ENCODE measurements at regions not wholly inside any gene's neighbourhood (a gene's known extent, or its start where the extent isn't known, plus 50 kb on each side); places are given as distances from the start of the nearest gene placed in this dataset.

GRCh38 chr4:107319386-107319785 is 283.3 kb upstream of the DKK2 start:
- Histone ChIP-seq H3K9me3 (ENCODE audit: control insufficient read depth in 2 of 2, low read length in 2 of 2) (peaks cover 0 to 4% of the 10 kb centered on the region in 2 donors), H3K27ac (ENCODE audit: low read length) (no peak overlapping the region), H3K4me3 (ENCODE audit: low read length in 2 of 2) (no peak overlapping the region), H3K4me1 (ENCODE audit: control insufficient read depth, insufficient read depth, low read length) (no peaks in the 10 kb centered on the region), H3K9ac (ENCODE audit: low read length in 2 of 2) (no peak overlapping the region), H3K36me3 (ENCODE audit: control insufficient read depth in 2 of 2, insufficient read depth in 2 of 2, low read length in 2 of 2) (no peaks in the 10 kb centered on the region), H3K27me3 (ENCODE audit: control insufficient read depth in 1 of 2, insufficient read depth in 2 of 2, low read length in 2 of 2) (no peaks in the 10 kb centered on the region)

GRCh38 chr4:107318078-107318477 is 282.0 kb upstream of the DKK2 start:
- Histone ChIP-seq H3K4me3 (ENCODE audit: low read length in 2 of 2) (no peak overlapping the region), H3K9ac (ENCODE audit: low read length in 2 of 2) (no peak overlapping the region), H3K4me1 (ENCODE audit: control insufficient read depth, insufficient read depth, low read length) (no peaks in the 10 kb centered on the region), H3K9me3 (ENCODE audit: control insufficient read depth in 2 of 2, low read length in 2 of 2) (peaks cover 0 to 1% of the 10 kb centered on the region in 2 donors), H3K27me3 (ENCODE audit: control insufficient read depth in 1 of 2, insufficient read depth in 2 of 2, low read length in 2 of 2) (no peaks in the 10 kb centered on the region), H3K36me3 (ENCODE audit: control insufficient read depth in 2 of 2, insufficient read depth in 2 of 2, low read length in 2 of 2) (no peaks in the 10 kb centered on the region), H3K27ac (ENCODE audit: low read length) (no peak overlapping the region)

GRCh38 chr4:107317611-107318010 is 281.5 kb upstream of the DKK2 start:
- Histone ChIP-seq H3K27ac (ENCODE audit: low read length) (no peak overlapping the region), H3K36me3 (ENCODE audit: control insufficient read depth in 2 of 2, insufficient read depth in 2 of 2, low read length in 2 of 2) (no peaks in the 10 kb centered on the region), H3K4me1 (ENCODE audit: control insufficient read depth, insufficient read depth, low read length) (no peaks in the 10 kb centered on the region), H3K27me3 (ENCODE audit: control insufficient read depth in 1 of 2, insufficient read depth in 2 of 2, low read length in 2 of 2) (no peaks in the 10 kb centered on the region), H3K9me3 (ENCODE audit: control insufficient read depth in 2 of 2, low read length in 2 of 2) (no peaks in the 10 kb centered on the region), H3K4me3 (ENCODE audit: low read length in 2 of 2) (no peak overlapping the region), H3K9ac (ENCODE audit: low read length in 2 of 2) (no peak overlapping the region)

- H3K9ac ChIP-seq (ENCODE audit: low read length in 2 of 2): no peak overlapping the region
- H3K36me3 ChIP-seq (ENCODE audit: control insufficient read depth in 2 of 2, insufficient read depth in 2 of 2, low read length in 2 of 2): no peaks in the 10 kb centered on the region
- no peaks in the 10 kb centered on the region for H3K4me1 ChIP-seq (ENCODE audit: control insufficient read depth, insufficient read depth, low read length)
- H3K27ac ChIP-seq (ENCODE audit: low read length): no peak overlapping the region
- no peaks in the 10 kb centered on the region for H3K9me3 ChIP-seq (ENCODE audit: control insufficient read depth in 2 of 2, low read length in 2 of 2)
- no peak overlapping the region for H3K4me3 ChIP-seq (ENCODE audit: low read length in 2 of 2)
- no peaks in the 10 kb centered on the region for H3K27me3 ChIP-seq (ENCODE audit: control insufficient read depth in 1 of 2, insufficient read depth in 2 of 2, low read length in 2 of 2)
Observed at GRCh38 chr4:107315584-107315983, 279.5 kb upstream of the DKK2 start.

GRCh38 chr4:107314156-107314555 is 278.0 kb upstream of the DKK2 start:
- H3K4me1 ChIP-seq (ENCODE audit: control insufficient read depth, insufficient read depth, low read length): no peaks in the 10 kb centered on the region
- H3K27ac ChIP-seq (ENCODE audit: low read length): no peak overlapping the region
- no peaks in the 10 kb centered on the region for H3K36me3 ChIP-seq (ENCODE audit: control insufficient read depth in 2 of 2, insufficient read depth in 2 of 2, low read length in 2 of 2)
- H3K9me3 ChIP-seq (ENCODE audit: control insufficient read depth in 2 of 2, low read length in 2 of 2): no peaks in the 10 kb centered on the region
- no peaks in the 10 kb centered on the region for H3K27me3 ChIP-seq (ENCODE audit: control insufficient read depth in 1 of 2, insufficient read depth in 2 of 2, low read length in 2 of 2)
- H3K9ac ChIP-seq (ENCODE audit: low read length in 2 of 2): no peak overlapping the region
- H3K4me3 ChIP-seq (ENCODE audit: low read length in 2 of 2): no peak overlapping the region

- Histone ChIP-seq H3K27ac (ENCODE audit: low read length) (no peak overlapping the region), H3K9me3 (ENCODE audit: control insufficient read depth in 2 of 2, low read length in 2 of 2) (no peaks in the 10 kb centered on the region)
Observed at GRCh38 chr4:107312366-107312765, 276.3 kb upstream of the DKK2 start.

GRCh38 chr4:107304699-107305286 is 268.7 kb upstream of the DKK2 start:
- Histone ChIP-seq H3K27me3 (ENCODE audit: control insufficient read depth in 1 of 2, insufficient read depth in 2 of 2, low read length in 2 of 2) (no peaks in the 10 kb centered on the region), H3K4me1 (ENCODE audit: control insufficient read depth, insufficient read depth, low read length) (no peaks in the 10 kb centered on the region), H3K27ac (ENCODE audit: low read length) (no peak overlapping the region), H3K9me3 (ENCODE audit: control insufficient read depth in 2 of 2, low read length in 2 of 2) (no peaks in the 10 kb centered on the region), H3K4me3 (ENCODE audit: low read length in 2 of 2) (no peak overlapping the region), H3K9ac (ENCODE audit: low read length in 2 of 2) (no peak overlapping the region), H3K36me3 (ENCODE audit: control insufficient read depth in 2 of 2, insufficient read depth in 2 of 2, low read length in 2 of 2) (no peaks in the 10 kb centered on the region)

More at GRCh38 chr4:107312366-107312765, 276.3 kb upstream of the DKK2 start:
- no peak overlapping the region for H3K9ac ChIP-seq (ENCODE audit: low read length in 2 of 2)
- H3K4me3 ChIP-seq (ENCODE audit: low read length in 2 of 2): no peak overlapping the region
- H3K36me3 ChIP-seq (ENCODE audit: control insufficient read depth in 2 of 2, insufficient read depth in 2 of 2, low read length in 2 of 2): no peaks in the 10 kb centered on the region
- no peaks in the 10 kb centered on the region for H3K4me1 ChIP-seq (ENCODE audit: control insufficient read depth, insufficient read depth, low read length)
- no peaks in the 10 kb centered on the region for H3K27me3 ChIP-seq (ENCODE audit: control insufficient read depth in 1 of 2, insufficient read depth in 2 of 2, low read length in 2 of 2)

GRCh38 chr4:107299646-107300045 is 263.5 kb upstream of the DKK2 start:
- Histone ChIP-seq H3K4me3 (ENCODE audit: low read length in 2 of 2) (no peak overlapping the region), H3K9me3 (ENCODE audit: control insufficient read depth in 2 of 2, low read length in 2 of 2) (peaks cover 0 to 5% of the 10 kb centered on the region in 2 donors), H3K36me3 (ENCODE audit: control insufficient read depth in 2 of 2, insufficient read depth in 2 of 2, low read length in 2 of 2) (no peaks in the 10 kb centered on the region), H3K9ac (ENCODE audit: low read length in 2 of 2) (no peak overlapping the region), H3K4me1 (ENCODE audit: control insufficient read depth, insufficient read depth, low read length) (no peaks in the 10 kb centered on the region), H3K27ac (ENCODE audit: low read length) (no peak overlapping the region), H3K27me3 (ENCODE audit: control insufficient read depth in 1 of 2, insufficient read depth in 2 of 2, low read length in 2 of 2) (no peaks in the 10 kb centered on the region)

- Histone ChIP-seq H3K27me3 (ENCODE audit: control insufficient read depth in 1 of 2, insufficient read depth in 2 of 2, low read length in 2 of 2) (no peaks in the 10 kb centered on the region), H3K36me3 (ENCODE audit: control insufficient read depth in 2 of 2, insufficient read depth in 2 of 2, low read length in 2 of 2) (no peaks in the 10 kb centered on the region), H3K9me3 (ENCODE audit: control insufficient read depth in 2 of 2, low read length in 2 of 2) (peaks cover 0 to 5% of the 10 kb centered on the region in 2 donors), H3K9ac (ENCODE audit: low read length in 2 of 2) (no peak overlapping the region), H3K27ac (ENCODE audit: low read length) (no peak overlapping the region), H3K4me3 (ENCODE audit: low read length in 2 of 2) (no peak overlapping the region), H3K4me1 (ENCODE audit: control insufficient read depth, insufficient read depth, low read length) (no peaks in the 10 kb centered on the region)
Observed at GRCh38 chr4:107292979-107293378, 256.9 kb upstream of the DKK2 start.

GRCh38 chr4:107283587-107284559 is 247.8 kb upstream of the DKK2 start:
- Histone ChIP-seq H3K9ac (ENCODE audit: low read length in 2 of 2) (no peak overlapping the region), H3K36me3 (ENCODE audit: control insufficient read depth in 2 of 2, insufficient read depth in 2 of 2, low read length in 2 of 2) (no peaks in the 10 kb centered on the region), H3K27ac (ENCODE audit: low read length) (no peak overlapping the region), H3K9me3 (ENCODE audit: control insufficient read depth in 2 of 2, low read length in 2 of 2) (no peaks in the 10 kb centered on the region), H3K27me3 (ENCODE audit: control insufficient read depth in 1 of 2, insufficient read depth in 2 of 2, low read length in 2 of 2) (no peaks in the 10 kb centered on the region), H3K4me1 (ENCODE audit: control insufficient read depth, insufficient read depth, low read length) (no peaks in the 10 kb centered on the region), H3K4me3 (ENCODE audit: low read length in 2 of 2) (no peak overlapping the region)

GRCh38 chr4:107279733-107280132 is 243.6 kb upstream of the DKK2 start:
- Histone ChIP-seq H3K9me3 (ENCODE audit: control insufficient read depth in 2 of 2, low read length in 2 of 2) (no peaks in the 10 kb centered on the region), H3K4me3 (ENCODE audit: low read length in 2 of 2) (no peak overlapping the region), H3K27me3 (ENCODE audit: control insufficient read depth in 1 of 2, insufficient read depth in 2 of 2, low read length in 2 of 2) (no peaks in the 10 kb centered on the region), H3K9ac (ENCODE audit: low read length in 2 of 2) (no peak overlapping the region), H3K27ac (ENCODE audit: low read length) (no peak overlapping the region), H3K4me1 (ENCODE audit: control insufficient read depth, insufficient read depth, low read length) (no peaks in the 10 kb centered on the region), H3K36me3 (ENCODE audit: control insufficient read depth in 2 of 2, insufficient read depth in 2 of 2, low read length in 2 of 2) (no peaks in the 10 kb centered on the region)

All from stomach smooth muscle (tissue), 2 donors.